GM12891 (cell line): ENCODE measurements at regions not wholly inside any gene's neighbourhood (a gene's known extent, or its start where the extent isn't known, plus 50 kb on each side); places are given as distances from the start of the nearest gene placed in this dataset.

ENCODE experiments used
- POLR2A ChIP-seq: IDR thresholded peaks from 2 replicates; pipeline ENCODE4 v1.6.1; 2011; ENCODE audit warnings: low read depth, low read length, control low read depth
- POLR2AphosphoS5 ChIP-seq: IDR thresholded peaks from 2 replicates; pipeline ENCODE4 v1.6.1; 2011; ENCODE audit warnings: low read depth, low read length, control low read depth
- TAF1 ChIP-seq: IDR thresholded peaks from 2 replicates; pipeline ENCODE4 v1.6.1; 2011; ENCODE audit warnings: low read depth, low read length, control low read depth

GRCh38 chr7:79968894-79969293 is 165.7 kb upstream of the GNAI1 start:
- TF ChIP-seq POLR2A (no peak), POLR2AphosphoS5 (no peak), TAF1 (no peak)
